ENCODE measurements at regions not wholly inside any gene's neighbourhood (a gene's known extent, or its start where the extent isn't known, plus 50 kb on each side); places are given as distances from the start of the nearest gene placed in this dataset.
A peak's percentile ranks its signal among the peaks of the same experiment; 100 is the strongest.

DNA sequence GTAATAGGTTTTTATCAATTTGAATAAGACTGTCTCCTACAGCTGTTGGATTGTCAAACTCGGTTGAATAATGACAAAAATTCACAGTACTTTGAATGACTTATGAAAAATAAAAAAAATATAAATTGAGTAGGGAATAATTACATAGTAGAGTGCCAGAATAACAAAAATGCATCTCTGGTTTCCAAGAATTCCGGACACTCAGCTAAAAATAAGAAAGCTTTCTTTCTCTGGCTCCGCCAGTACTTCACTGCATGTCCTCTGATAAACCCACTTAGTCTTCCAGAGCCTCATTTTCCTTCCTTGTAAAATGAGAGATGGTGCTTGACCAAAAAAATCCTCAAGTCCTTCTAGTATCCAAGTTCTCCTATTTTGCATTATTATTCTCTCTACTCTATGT lies 374.6 kb upstream of the LUZP2 start:
- no peak for DNase-seq (ENCODE audit: low read depth in 2 of 2)
- no peak overlapping the region for H3K4me3 ChIP-seq (replicated peaks in 1 of 2; ENCODE audit: low read depth in 2 of 2, low read length in 2 of 2)
- TF ChIP-seq, protein P1, sequence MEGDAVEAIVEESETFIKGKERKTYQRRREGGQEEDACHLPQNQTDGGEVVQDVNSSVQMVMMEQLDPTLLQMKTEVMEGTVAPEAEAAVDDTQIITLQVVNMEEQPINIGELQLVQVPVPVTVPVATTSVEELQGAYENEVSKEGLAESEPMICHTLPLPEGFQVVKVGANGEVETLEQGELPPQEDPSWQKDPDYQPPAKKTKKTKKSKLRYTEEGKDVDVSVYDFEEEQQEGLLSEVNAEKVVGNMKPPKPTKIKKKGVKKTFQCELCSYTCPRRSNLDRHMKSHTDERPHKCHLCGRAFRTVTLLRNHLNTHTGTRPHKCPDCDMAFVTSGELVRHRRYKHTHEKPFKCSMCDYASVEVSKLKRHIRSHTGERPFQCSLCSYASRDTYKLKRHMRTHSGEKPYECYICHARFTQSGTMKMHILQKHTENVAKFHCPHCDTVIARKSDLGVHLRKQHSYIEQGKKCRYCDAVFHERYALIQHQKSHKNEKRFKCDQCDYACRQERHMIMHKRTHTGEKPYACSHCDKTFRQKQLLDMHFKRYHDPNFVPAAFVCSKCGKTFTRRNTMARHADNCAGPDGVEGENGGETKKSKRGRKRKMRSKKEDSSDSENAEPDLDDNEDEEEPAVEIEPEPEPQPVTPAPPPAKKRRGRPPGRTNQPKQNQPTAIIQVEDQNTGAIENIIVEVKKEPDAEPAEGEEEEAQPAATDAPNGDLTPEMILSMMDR (IDR thresholded peaks at IDR 0.05; ENCODE audit: low read depth, low read length) = no peak

DNA sequence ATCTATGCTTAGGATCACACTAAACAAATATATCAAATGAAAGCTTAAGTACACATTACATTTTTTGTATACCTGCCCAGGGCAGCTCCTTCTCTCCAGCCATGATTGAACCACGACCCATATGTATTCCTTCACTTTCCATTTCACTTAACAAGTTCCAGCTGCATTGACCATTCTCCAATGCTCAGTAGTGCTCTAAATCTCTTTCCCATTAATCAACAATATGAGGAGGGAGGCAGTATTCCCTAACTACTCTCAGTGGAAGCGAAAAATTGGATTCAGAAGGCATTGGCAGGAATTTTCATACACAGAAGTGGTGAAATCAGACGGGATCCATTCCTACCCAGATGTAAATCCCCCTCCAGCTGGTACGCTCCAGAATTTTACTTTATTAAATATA lies 372.0 kb upstream of the LUZP2 start:
- TF ChIP-seq, protein P1 (IDR thresholded peaks at IDR 0.05; ENCODE audit: low read depth, low read length) = no peak
- no peak overlapping the region for H3K4me3 ChIP-seq (replicated peaks in 1 of 2; ENCODE audit: low read depth in 2 of 2, low read length in 2 of 2)
- DNase-seq (ENCODE audit: low read depth in 2 of 2) = no peak

DNA sequence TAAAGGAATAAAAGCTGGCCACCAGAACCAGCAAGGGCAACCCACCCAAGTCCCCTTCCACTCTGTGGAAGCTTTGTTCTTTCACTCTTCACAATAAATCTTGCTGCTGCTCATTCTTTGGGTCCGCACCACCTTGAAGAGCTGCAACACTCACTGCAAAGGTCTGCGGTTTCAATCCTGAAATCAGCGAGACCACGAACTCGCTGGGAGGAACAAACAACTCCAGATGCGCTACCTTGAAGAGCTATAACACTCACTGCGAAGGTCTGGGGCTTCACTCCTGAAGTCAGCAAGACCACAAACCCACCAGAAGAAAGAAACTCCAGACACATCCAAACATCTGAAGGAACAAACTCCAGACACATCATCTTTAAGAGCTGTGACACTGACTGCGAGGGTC lies 365.2 kb upstream of the LUZP2 start:
- H3K4me3 ChIP-seq (replicated peaks in 1 of 2; ENCODE audit: low read depth in 2 of 2, low read length in 2 of 2) = no peak overlapping the region
- no peak for DNase-seq (ENCODE audit: low read depth in 2 of 2)
- TF ChIP-seq, protein P1 (IDR thresholded peaks at IDR 0.05; ENCODE audit: low read depth, low read length) = no peak

DNA sequence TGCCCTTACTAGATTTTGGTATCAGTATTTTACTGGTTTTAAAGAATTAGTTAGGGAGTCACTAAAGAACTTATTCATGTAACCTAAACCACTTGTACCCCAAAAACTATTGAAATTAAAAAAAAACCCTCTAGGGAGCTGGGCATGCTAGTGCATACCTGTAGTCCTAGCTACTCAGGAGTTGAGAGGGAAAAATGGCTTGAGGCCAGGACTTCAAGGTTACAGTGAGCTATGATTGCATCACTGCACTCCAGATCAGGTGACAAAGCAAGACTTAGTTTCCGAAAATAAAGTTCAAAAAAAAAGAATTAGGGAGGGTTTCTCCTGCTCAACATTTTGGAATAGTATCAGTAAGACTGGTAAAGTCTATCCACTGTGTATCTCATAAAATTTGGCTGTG lies 364.4 kb upstream of the LUZP2 start:
- TF ChIP-seq, protein P1 (IDR thresholded peaks at IDR 0.05; ENCODE audit: low read depth, low read length) = no peak
- no peak for DNase-seq (ENCODE audit: low read depth in 2 of 2)

DNA sequence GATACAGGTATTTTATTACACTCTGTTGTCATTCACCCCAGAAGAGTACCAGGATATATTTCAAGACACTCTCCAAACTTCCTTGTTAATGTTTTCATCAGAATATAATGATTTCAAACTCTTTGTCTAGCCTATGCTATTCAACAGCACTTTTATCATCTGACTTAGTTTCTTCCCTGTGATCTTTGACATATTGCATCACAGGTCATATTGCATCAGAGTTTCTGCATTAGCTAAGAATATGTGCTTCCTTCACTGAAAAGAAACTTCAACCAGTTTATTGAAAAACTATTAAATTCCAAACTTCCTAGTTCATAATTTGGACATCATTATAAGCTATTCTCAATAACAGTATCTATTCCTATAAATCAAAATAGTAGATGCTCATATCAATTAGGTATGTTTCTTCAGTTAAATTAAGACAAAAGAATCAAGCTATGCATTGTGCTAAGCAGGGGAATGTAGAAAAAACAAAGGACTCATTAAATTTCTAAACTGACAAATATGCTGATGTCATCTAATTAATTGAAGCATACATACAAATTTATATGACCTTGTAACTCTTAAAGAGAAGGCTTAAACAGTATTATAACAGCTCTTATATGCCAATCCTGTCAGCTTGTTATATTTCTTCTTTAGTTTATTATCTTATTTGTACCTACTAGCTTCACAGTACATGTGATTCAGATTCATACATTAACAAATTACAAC lies 361.8 kb upstream of the LUZP2 start:
- no peak for DNase-seq (ENCODE audit: low read depth in 2 of 2)
- TF ChIP-seq, protein P1 (IDR thresholded peaks at IDR 0.05; ENCODE audit: low read depth, low read length) = no peak
- H3K4me3 ChIP-seq (replicated peaks in 1 of 2; ENCODE audit: low read depth in 2 of 2, low read length in 2 of 2) = no peak overlapping the region

More for the DNA sequence above, 364.4 kb upstream of the LUZP2 start:
- no peak overlapping the region for H3K4me3 ChIP-seq (replicated peaks in 1 of 2; ENCODE audit: low read depth in 2 of 2, low read length in 2 of 2)

DNA sequence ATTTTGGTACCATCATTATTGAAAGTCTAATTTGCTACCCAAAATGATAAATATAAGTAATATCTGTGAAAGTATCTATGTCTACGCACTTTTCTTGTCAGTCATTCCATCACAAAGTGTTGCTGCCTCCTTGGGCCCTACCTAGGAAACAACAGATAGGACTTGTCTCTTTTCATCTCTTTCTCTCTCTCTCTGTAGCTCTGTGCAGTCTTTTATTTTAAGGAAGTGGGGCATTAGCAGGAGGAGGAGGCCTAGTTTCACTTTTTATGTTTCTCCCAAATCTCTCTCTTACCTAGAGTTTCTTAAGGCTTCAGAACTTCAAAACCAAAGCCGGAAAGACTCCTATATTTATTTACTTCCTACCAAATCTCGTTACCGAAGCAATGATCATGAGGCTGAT lies 354.8 kb upstream of the LUZP2 start:
- TF ChIP-seq, protein P1 (IDR thresholded peaks at IDR 0.05; ENCODE audit: low read depth, low read length) = no peak
- DNase-seq (ENCODE audit: low read depth in 2 of 2) = no peak
- no peak overlapping the region for H3K4me3 ChIP-seq (replicated peaks in 1 of 2; ENCODE audit: low read depth in 2 of 2, low read length in 2 of 2)

DNA sequence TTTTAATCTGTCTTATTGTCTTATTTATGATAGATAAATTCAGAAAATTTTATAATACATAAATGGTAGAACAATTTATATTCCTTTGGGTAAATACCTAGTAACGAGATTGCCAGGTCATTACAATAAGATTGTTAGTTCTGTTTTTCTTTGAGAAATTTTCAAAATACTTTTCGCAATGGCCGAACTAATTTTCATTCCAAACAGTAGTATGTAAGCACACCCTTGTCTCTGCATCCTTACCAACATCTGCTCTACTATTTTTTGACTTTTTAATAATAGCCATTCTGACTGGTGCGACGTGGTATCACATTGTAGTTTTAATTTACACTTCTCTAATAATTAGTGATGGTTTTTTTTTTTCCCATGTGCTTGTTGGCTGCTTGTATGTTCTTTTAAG lies 351.4 kb upstream of the LUZP2 start:
- TF ChIP-seq, protein P1 (IDR thresholded peaks at IDR 0.05; ENCODE audit: low read depth, low read length) = no peak
- peak in 1 of 2 donors; percentile 3 for DNase-seq (ENCODE audit: low read depth in 2 of 2)

More for the DNA sequence above, 351.4 kb upstream of the LUZP2 start:
- H3K4me3 ChIP-seq (replicated peaks in 1 of 2; ENCODE audit: low read depth in 2 of 2, low read length in 2 of 2) = no peak overlapping the region

Measured in cardiac fibroblast (primary cell).